GM04504 (cell line): ENCODE measurements at regions not wholly inside any gene's neighbourhood (a gene's known extent, or its start where the extent isn't known, plus 50 kb on each side); places are given as distances from the start of the nearest gene placed in this dataset.

Source experiments
- DNase-seq: peaks from one replicate; pipeline ENCODE4 v3.0.0-alpha.2; 2012; ENCODE audit warnings: low read depth

- no peak for DNase-seq
Observed at GRCh38 chr15:88382482-88382983, 84.7 kb downstream of the MRPL46 start.

GRCh38 chr15:88378188-88378637 lies 89.0 kb downstream of the MRPL46 start:
- no peak for DNase-seq

GRCh38 chr15:88377509-88377908 lies 89.7 kb downstream of the MRPL46 start:
- DNase-seq: no peak

- DNase-seq: no peak
Observed at GRCh38 chr15:88376574-88377174, 90.5 kb downstream of the MRPL46 start.

- peak; percentile 20 for DNase-seq
Observed at GRCh38 chr15:88375234-88375927, 91.8 kb downstream of the MRPL46 start.

- DNase-seq: no peak
Observed at GRCh38 chr15:88365124-88365523, 102.1 kb downstream of the MRPL46 start.

GRCh38 chr15:88348579-88349230 lies 92.2 kb upstream of the NTRK3 start:
- no peak for DNase-seq

- no peak for DNase-seq
Observed at GRCh38 chr15:88345962-88346361, 89.4 kb upstream of the NTRK3 start.

GRCh38 chr15:88344786-88345185 lies 88.2 kb upstream of the NTRK3 start:
- no peak for DNase-seq

GRCh38 chr15:88342666-88343065 lies 86.1 kb upstream of the NTRK3 start:
- peak; percentile 21 for DNase-seq

- DNase-seq: no peak
Observed at GRCh38 chr15:88341653-88342052, 85.1 kb upstream of the NTRK3 start.

- DNase-seq: no peak
Observed at GRCh38 chr15:88341006-88341405, 84.5 kb upstream of the NTRK3 start.

GRCh38 chr15:88337993-88338392 lies 81.5 kb upstream of the NTRK3 start:
- DNase-seq: no peak

- no peak for DNase-seq
Observed at GRCh38 chr15:88335074-88335473, 78.5 kb upstream of the NTRK3 start.

- DNase-seq: no peak
Observed at GRCh38 chr15:88334436-88334835, 77.9 kb upstream of the NTRK3 start.

- no peak for DNase-seq
Observed at GRCh38 chr15:88331291-88331690, 74.8 kb upstream of the NTRK3 start.

GRCh38 chr15:88326924-88327323 lies 70.4 kb upstream of the NTRK3 start:
- DNase-seq: no peak

GRCh38 chr15:88324741-88325065 lies 68.2 kb upstream of the NTRK3 start:
- DNase-seq: no peak

- no peak for DNase-seq
Observed at GRCh38 chr15:88323976-88324740, 67.6 kb upstream of the NTRK3 start.

- DNase-seq: no peak
Observed at GRCh38 chr15:88323468-88323867, 66.9 kb upstream of the NTRK3 start.

- no peak for DNase-seq
Observed at GRCh38 chr15:88322461-88322860, 65.9 kb upstream of the NTRK3 start.

- no peak for DNase-seq
Observed at GRCh38 chr15:88321271-88321670, 64.7 kb upstream of the NTRK3 start.

- DNase-seq: no peak
Observed at GRCh38 chr15:88316586-88316985, 60.0 kb upstream of the NTRK3 start.
